LNCAP (cell line): ENCODE measurements at regions not wholly inside any gene's neighbourhood (a gene's known extent, or its start where the extent isn't known, plus 50 kb on each side); places are given as distances from the start of the nearest gene placed in this dataset.

ENCODE experiments used
- CTCF ChIP-seq: fragments of 450-650 bp; IDR thresholded peaks from 2 replicates; pipeline ENCODE4 v1.5.1; 2017; ENCODE audit warnings: mild to moderate bottlenecking

GRCh38 chr2:2826621-2827020 is 495.5 kb upstream of the MYT1L start:
- TF ChIP-seq CTCF = no peak

GRCh38 chr2:2826209-2826551 is 495.1 kb upstream of the MYT1L start:
- no peak for TF ChIP-seq CTCF

- TF ChIP-seq CTCF = no peak
Measured at GRCh38 chr2:2825516-2826208, 494.6 kb upstream of the MYT1L start.

- TF ChIP-seq CTCF = no peak
Measured at GRCh38 chr2:2825062-2825461, 494.0 kb upstream of the MYT1L start.

GRCh38 chr2:2824588-2824987 is 493.5 kb upstream of the MYT1L start:
- TF ChIP-seq CTCF = no peak

- TF ChIP-seq CTCF = no peak
Measured at GRCh38 chr2:2823061-2823753, 492.1 kb upstream of the MYT1L start.

GRCh38 chr2:2822143-2822542 is 491.1 kb upstream of the MYT1L start:
- no peak for TF ChIP-seq CTCF
